Kidney (tissue), 13 donors: ENCODE measurements at regions not wholly inside any gene's neighbourhood (a gene's known extent, or its start where the extent isn't known, plus 50 kb on each side); places are given as distances from the start of the nearest gene placed in this dataset.

Source experiments
- DNase-seq, 5 donors: peaks; one replicate each; pipeline ENCODE4 v3.0.0-alpha.2; 2013 to 2020
- FAIRE-seq: peaks from 2 replicates; lab custom pipeline; 2012; peaks lifted over from hg19 to GRCh38; lab: Jason Lieb, UNC
- H3K27ac ChIP-seq, 2 donors: one replicate each; pipeline ENCODE4 v1.7.0; 2013; ENCODE audit warnings: low read depth in 2 of 2, low read length in 2 of 2, inconsistent platforms in 1 of 2
- H3K27me3 ChIP-seq: one replicate; pipeline ENCODE4 v1.7.1; 2013; ENCODE audit warnings: low read length, inconsistent platforms; ENCODE audit not compliant: control insufficient read depth, insufficient read depth
- H3K36me3 ChIP-seq, 3 donors: one replicate each; pipeline versions ENCODE4 v1.7.0 to v1.7.1; 2013; ENCODE audit warnings: low read length in 3 of 3, control low read depth in 1 of 3, inconsistent platforms in 1 of 3; ENCODE audit not compliant: insufficient read depth in 3 of 3, control insufficient read depth in 2 of 3
- H3K4me1 ChIP-seq, 3 donors: one replicate each; pipeline versions ENCODE4 v1.7.0 to v1.7.1; 2013; ENCODE audit warnings: low read length in 3 of 3, inconsistent platforms in 1 of 3, low read depth in 1 of 3; ENCODE audit not compliant: control insufficient read depth in 2 of 3, insufficient read depth in 2 of 3
- H3K4me3 ChIP-seq, 3 donors: one replicate each; pipeline versions ENCODE4 v1.7.0 to v1.8.1; 2013; ENCODE audit warnings: low read length in 3 of 3, control low read depth in 1 of 3, inconsistent platforms in 1 of 3
- H3K9ac ChIP-seq, 3 donors: one replicate each; pipeline versions ENCODE4 v1.7.0 to v1.7.1; 2013; ENCODE audit warnings: low read length in 3 of 3, control low read depth in 1 of 3, inconsistent platforms in 1 of 3
- H3K9me3 ChIP-seq, 3 donors: one replicate each; pipeline versions ENCODE4 v1.7.0 to v1.7.1; 2013; ENCODE audit warnings: low read length in 3 of 3, control low read depth in 1 of 3, inconsistent platforms in 1 of 3; ENCODE audit not compliant: control insufficient read depth in 2 of 3, insufficient read depth in 1 of 3
- CTCF ChIP-seq: IDR thresholded peaks from 3 replicates; pipeline ENCODE4 v1.5.1; 2012; ENCODE audit warnings: mild to moderate bottlenecking, moderate library complexity, borderline replicate concordance; ENCODE audit not compliant: insufficient read depth; ENCODE audit errors: extremely low read depth
- intact Hi-C: fragments of 100-400 bp; cut with DNase I; formaldehyde crosslinking; loops from one replicate; pipeline ENCODE4 v1.11.1; 2022
- donor health status: control.
- donor health status: control.
- donor health status: control.
- donor health status: control.
- donor health status: control.
- donor health status: DM: yes; HTN: yes; CAD: no.
- donor health status: Normal renal cell carcinoma (clear cell type).

DNA sequence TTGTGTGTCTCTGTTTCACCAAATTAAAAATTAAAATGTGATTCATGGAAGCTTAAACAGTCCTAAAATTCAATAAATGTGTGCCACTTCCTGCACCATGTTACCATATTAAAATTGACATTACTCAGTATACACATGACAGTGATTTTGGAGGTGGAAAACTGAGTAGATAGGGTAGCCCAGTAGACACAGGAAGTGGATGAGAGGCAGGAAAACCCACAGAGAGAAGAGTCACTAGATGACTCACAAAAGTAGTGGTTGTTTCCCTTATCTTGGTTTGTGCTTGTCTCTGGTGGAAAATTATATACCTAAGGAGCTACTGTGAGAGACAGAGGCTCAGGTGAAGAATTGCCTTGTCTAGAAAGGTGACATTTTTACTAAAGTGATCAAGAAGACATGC is 375.8 kb upstream of the CXorf51B start:
- Histone ChIP-seq H3K4me3 (no peak overlapping the region), H3K36me3 (no peaks in the 10 kb centered on the region), H3K27me3 (no peaks in the 10 kb centered on the region), H3K27ac (no peak overlapping the region), H3K9ac (no peak overlapping the region), H3K9me3 (no peaks in the 10 kb centered on the region), H3K4me1 (no peaks in the 10 kb centered on the region)
- TF ChIP-seq CTCF, result no peak
- intact Hi-C loops, result no loop called here
- no peak for FAIRE-seq
- DNase-seq, result no peak

DNA sequence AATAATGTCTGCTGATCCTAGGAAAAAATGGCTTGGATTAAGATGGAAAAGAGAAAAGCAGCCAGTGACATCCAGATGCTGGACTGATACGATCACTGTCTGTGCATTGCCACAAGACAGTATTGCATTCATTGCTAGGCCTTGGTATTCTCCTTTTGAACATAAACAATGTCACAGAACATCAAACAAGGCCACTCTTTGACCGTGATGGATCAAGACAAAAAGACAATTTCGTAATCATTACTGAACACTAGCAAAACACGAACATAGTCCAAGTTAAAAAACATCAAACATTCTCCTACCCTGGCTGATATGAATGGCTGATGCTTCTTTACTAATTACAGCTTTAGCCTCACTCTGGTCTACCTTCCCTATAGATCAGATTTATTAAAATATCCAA is 374.1 kb upstream of the CXorf51B start:
- intact Hi-C loops, result no loop called here
- H3K4me1 ChIP-seq, result no peaks in the 10 kb centered on the region
- FAIRE-seq, result no peak
- H3K9me3 ChIP-seq, result no peaks in the 10 kb centered on the region
- H3K4me3 ChIP-seq, result no peak overlapping the region
- TF ChIP-seq CTCF, result no peak
- no peaks in the 10 kb centered on the region for H3K36me3 ChIP-seq
- no peaks in the 10 kb centered on the region for H3K27me3 ChIP-seq
- H3K27ac ChIP-seq, result no peak overlapping the region
- no peak for DNase-seq
- no peak overlapping the region for H3K9ac ChIP-seq

- no peak for TF ChIP-seq CTCF
Observed at GRCh38 chrX:146448791-146449190, 360.8 kb upstream of the CXorf51B start.

DNA sequence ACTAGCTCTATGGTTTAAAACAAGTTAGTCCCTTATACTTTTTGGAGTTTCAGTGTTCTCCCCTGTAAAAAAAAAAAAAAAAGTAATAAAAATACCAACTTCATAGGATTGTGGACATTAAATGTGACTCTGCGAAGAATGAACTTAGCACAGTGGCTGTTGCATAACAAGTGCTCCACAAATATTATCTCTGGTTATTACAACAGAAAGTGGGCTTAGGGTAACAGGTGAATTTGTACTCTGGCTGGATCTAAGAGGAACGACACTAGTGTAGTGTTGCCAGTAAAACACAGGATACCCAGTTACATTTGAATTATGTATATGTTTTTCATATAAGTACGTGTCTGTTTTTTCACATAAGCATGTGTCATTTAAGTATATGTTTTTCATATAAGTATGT is 360.3 kb upstream of the CXorf51B start:
- Histone ChIP-seq H3K9ac (no peak overlapping the region), H3K27me3 (no peaks in the 10 kb centered on the region), H3K4me3 (no peak overlapping the region), H3K27ac (no peak overlapping the region), H3K4me1 (no peaks in the 10 kb centered on the region), H3K36me3 (no peaks in the 10 kb centered on the region), H3K9me3 (no peaks in the 10 kb centered on the region)
- DNase-seq (no peak), FAIRE-seq (no peak)
- no peak for TF ChIP-seq CTCF
- intact Hi-C loops, result no loop called here

More at GRCh38 chrX:146448791-146449190, 360.8 kb upstream of the CXorf51B start:
- FAIRE-seq (no peak), DNase-seq (no peak)
- no peak overlapping the region for H3K4me3 ChIP-seq
- H3K9me3 ChIP-seq, result no peaks in the 10 kb centered on the region
- no peak overlapping the region for H3K27ac ChIP-seq
- H3K36me3 ChIP-seq, result no peaks in the 10 kb centered on the region
- H3K4me1 ChIP-seq, result no peaks in the 10 kb centered on the region
- intact Hi-C loops, result no loop called here
- no peaks in the 10 kb centered on the region for H3K27me3 ChIP-seq
- no peak overlapping the region for H3K9ac ChIP-seq
